GM12891 (cell line): ENCODE measurements at regions not wholly inside any gene's neighbourhood (a gene's known extent, or its start where the extent isn't known, plus 50 kb on each side); places are given as distances from the start of the nearest gene placed in this dataset.

Experiments used
- PAX5 ChIP-seq: IDR thresholded peaks from 2 replicates; pipeline ENCODE4 v1.6.1; 2011; ENCODE audit warnings: low read length, moderate library complexity, mild to moderate bottlenecking; ENCODE audit not compliant: insufficient read depth, severe bottlenecking
- POLR2A ChIP-seq: IDR thresholded peaks from 2 replicates; pipeline ENCODE4 v1.6.1; 2011; ENCODE audit warnings: low read depth, low read length, control low read depth
- POLR2AphosphoS5 ChIP-seq: IDR thresholded peaks from 2 replicates; pipeline ENCODE4 v1.6.1; 2011; ENCODE audit warnings: low read depth, low read length, control low read depth

DNA sequence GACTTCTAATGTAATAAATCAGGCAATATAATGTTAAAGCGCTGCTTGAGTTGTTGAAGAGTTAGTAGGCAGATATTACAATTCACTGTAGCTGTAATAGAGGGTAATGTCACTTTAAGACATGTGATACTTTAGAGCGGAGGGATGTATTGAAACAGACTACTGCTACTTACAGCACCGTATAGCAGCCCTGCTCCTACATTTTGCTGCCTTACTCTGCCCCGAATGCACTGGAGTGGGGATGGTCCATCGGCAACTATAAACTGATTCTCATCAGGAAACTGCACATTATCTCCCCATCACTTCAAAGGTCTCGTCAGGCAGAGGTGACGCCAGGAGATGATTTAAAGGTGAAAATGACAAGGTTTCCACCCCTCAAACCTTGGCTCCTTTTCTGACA lies 349.7 kb upstream of the SUCLG2 start:
- TF ChIP-seq POLR2AphosphoS5 = no peak
- no peak for TF ChIP-seq PAX5
- no peak for TF ChIP-seq POLR2A
